ENCODE measurements at regions not wholly inside any gene's neighbourhood (a gene's known extent, or its start where the extent isn't known, plus 50 kb on each side); places are given as distances from the start of the nearest gene placed in this dataset.

DNA sequence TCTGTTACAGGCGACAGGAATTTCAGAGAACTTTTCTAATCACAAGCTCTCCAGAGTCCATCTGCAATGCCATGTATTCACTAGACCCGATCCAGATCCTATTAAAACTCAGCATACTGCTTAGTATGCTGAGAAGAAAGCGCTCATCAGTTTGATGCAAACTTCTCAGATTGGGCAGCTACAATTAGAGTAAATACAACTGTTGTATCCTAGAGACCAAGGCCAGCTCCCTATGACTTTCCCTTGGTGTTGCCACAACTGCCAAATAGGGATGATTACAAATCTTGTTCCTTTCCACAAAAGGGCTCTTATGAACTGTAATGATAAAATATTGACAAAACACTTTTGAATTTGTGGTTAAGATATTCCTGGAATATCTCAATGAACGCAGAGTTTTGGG, 191.2 kb downstream of the SPRY2 start:
- no peaks in the 10 kb centered on the region for H3K36me3 ChIP-seq (ENCODE audit: control insufficient read depth, insufficient read depth, low read length)
- no peak overlapping the region for H3K4me3 ChIP-seq (replicated peaks; ENCODE audit: low read depth, low read length)
- TF ChIP-seq, protein P1, sequence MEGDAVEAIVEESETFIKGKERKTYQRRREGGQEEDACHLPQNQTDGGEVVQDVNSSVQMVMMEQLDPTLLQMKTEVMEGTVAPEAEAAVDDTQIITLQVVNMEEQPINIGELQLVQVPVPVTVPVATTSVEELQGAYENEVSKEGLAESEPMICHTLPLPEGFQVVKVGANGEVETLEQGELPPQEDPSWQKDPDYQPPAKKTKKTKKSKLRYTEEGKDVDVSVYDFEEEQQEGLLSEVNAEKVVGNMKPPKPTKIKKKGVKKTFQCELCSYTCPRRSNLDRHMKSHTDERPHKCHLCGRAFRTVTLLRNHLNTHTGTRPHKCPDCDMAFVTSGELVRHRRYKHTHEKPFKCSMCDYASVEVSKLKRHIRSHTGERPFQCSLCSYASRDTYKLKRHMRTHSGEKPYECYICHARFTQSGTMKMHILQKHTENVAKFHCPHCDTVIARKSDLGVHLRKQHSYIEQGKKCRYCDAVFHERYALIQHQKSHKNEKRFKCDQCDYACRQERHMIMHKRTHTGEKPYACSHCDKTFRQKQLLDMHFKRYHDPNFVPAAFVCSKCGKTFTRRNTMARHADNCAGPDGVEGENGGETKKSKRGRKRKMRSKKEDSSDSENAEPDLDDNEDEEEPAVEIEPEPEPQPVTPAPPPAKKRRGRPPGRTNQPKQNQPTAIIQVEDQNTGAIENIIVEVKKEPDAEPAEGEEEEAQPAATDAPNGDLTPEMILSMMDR (IDR thresholded peaks at IDR 0.05; ENCODE audit: insufficient read depth, low read length, poor library complexity, severe bottlenecking): no peak
- DNase-seq (ENCODE audit: extremely low read depth, insufficient read length): no peak
- no peaks in the 10 kb centered on the region for H3K27me3 ChIP-seq (replicated peaks; ENCODE audit: control insufficient read depth, insufficient read depth, low read length)

DNA sequence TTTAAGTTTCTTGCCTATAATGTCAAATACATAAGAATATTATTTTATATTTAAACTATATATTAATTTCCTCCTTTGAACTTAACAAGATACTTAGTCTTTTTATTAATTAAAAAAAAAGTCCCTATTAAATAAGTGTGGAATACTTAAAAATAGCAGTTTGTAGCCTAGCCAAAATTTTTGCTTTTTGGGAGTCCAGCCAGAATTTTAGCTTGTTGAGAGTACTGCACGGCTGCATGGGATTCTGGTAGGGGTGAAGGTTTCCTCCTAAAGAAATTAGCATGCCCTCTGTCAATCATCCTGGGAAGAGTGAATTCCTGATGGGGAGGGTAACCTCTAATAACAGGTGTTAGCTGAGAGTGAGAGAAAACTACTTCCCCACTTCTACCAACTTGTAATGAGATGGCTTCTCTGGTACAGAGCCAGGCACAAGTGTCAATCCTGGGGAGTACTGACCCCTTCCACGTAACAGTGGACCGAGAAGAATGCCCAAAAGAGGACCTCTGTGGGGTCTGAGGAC, 195.7 kb downstream of the SPRY2 start:
- no peak for DNase-seq (ENCODE audit: extremely low read depth, insufficient read length)
- H3K27me3 ChIP-seq (replicated peaks; ENCODE audit: control insufficient read depth, insufficient read depth, low read length): no peaks in the 10 kb centered on the region
- H3K36me3 ChIP-seq (ENCODE audit: control insufficient read depth, insufficient read depth, low read length): no peaks in the 10 kb centered on the region
- TF ChIP-seq, protein P1 (IDR thresholded peaks at IDR 0.05; ENCODE audit: insufficient read depth, low read length, poor library complexity, severe bottlenecking): no peak
- H3K4me3 ChIP-seq (replicated peaks; ENCODE audit: low read depth, low read length): no peak overlapping the region

DNA sequence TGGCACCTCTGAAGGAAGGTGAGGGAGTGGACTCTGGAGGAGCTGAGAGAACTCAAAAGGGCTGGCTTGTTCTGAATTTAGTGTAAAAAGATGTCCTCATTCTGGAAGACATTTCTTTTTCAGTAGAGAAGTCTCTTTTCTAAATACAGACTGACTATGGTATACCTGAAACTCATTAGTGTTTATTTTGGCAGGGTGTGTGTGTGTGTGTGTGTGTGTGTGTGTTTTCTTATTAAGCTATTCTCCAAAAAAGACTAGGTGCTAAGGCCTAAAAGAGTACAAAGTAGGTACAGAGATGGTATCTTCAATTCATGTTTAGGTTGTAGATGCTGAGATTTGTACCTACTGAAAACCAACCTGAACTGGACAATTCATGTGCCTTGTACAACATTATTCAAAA, 196.4 kb downstream of the SPRY2 start:
- H3K36me3 ChIP-seq (ENCODE audit: control insufficient read depth, insufficient read depth, low read length): no peaks in the 10 kb centered on the region
- TF ChIP-seq, protein P1 (IDR thresholded peaks at IDR 0.05; ENCODE audit: insufficient read depth, low read length, poor library complexity, severe bottlenecking): no peak
- H3K4me3 ChIP-seq (replicated peaks; ENCODE audit: low read depth, low read length): no peak overlapping the region
- no peak for DNase-seq (ENCODE audit: extremely low read depth, insufficient read length)
- H3K27me3 ChIP-seq (replicated peaks; ENCODE audit: control insufficient read depth, insufficient read depth, low read length): no peaks in the 10 kb centered on the region

DNA sequence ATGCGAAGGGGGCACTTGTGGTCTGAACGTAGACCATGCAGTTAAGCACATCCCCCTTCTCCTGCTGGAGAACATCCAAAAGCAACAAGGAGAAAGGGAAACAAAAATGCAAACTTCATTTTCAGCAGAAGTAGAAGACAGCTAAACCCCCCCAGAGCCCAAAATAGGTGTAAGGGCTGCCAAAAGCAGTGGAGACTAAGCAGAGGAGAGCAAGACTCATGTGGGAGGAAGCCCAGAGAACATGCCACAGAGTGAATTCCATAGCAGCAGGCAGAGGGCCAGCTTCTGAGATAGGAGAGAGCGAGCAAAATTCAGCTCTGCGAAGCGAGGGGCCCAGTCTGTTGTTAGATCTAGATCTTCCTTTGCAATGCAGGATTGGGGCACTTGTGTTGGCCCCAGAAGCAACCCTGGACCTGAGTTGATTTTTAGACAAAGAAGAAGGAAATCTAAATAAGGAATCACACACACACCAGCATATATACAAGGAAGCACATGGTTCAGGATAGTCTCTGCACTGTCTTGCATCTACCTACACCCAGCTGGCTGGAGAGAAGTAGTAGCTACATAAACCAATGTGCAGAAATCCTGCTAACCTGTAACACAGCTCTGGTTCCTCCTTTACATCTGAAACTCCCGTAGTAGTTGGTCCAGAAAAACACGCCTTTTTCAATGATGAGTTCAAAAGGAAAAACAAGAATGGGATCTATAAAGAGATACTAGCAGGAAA, 199.6 kb downstream of the SPRY2 start:
- Histone ChIP-seq H3K27me3 (replicated peaks; ENCODE audit: control insufficient read depth, insufficient read depth, low read length) (no peaks in the 10 kb centered on the region), H3K4me3 (replicated peaks; ENCODE audit: low read depth, low read length) (no peak overlapping the region), H3K36me3 (ENCODE audit: control insufficient read depth, insufficient read depth, low read length) (no peaks in the 10 kb centered on the region)
- TF ChIP-seq, protein P1 (IDR thresholded peaks at IDR 0.05; ENCODE audit: insufficient read depth, low read length, poor library complexity, severe bottlenecking): no peak
- DNase-seq (ENCODE audit: extremely low read depth, insufficient read length): no peak

DNA sequence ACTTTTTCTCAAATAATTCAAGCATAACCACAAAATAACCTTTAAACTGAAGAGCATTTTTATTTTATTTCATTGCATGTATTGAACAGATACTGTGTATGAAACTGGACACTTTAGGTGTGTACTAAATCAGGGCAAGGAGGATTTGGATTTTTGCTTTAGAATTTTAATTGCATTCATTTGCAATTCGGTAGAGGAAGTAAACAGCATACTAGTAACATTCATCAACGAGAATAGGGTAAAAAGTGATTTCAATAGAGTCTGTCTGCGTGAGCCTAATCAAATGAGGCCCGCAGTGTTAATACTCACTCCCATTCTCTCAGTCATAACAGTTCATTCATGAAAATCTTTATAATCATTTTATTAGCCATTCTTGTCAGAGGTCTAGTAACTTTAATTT, 200.2 kb downstream of the SPRY2 start:
- no peak overlapping the region for H3K4me3 ChIP-seq (replicated peaks; ENCODE audit: low read depth, low read length)
- TF ChIP-seq, protein P1 (IDR thresholded peaks at IDR 0.05; ENCODE audit: insufficient read depth, low read length, poor library complexity, severe bottlenecking): no peak
- no peak for DNase-seq (ENCODE audit: extremely low read depth, insufficient read length)
- no peaks in the 10 kb centered on the region for H3K27me3 ChIP-seq (replicated peaks; ENCODE audit: control insufficient read depth, insufficient read depth, low read length)
- no peaks in the 10 kb centered on the region for H3K36me3 ChIP-seq (ENCODE audit: control insufficient read depth, insufficient read depth, low read length)
